Nephron (organoid): ENCODE measurements at regions not wholly inside any gene's neighbourhood (a gene's known extent, or its start where the extent isn't known, plus 50 kb on each side); places are given as distances from the start of the nearest gene placed in this dataset.

Source experiments
- H3K27ac Mint-ChIP-seq, 3 experiments: 2 replicates each; pipeline ENCODE4 v1.8.0; 2020; ENCODE audit warnings: mixed read lengths in 3 of 3, mild to moderate bottlenecking in 2 of 3, moderate library complexity in 1 of 3
- H3K27me3 Mint-ChIP-seq: 2 replicates; pipeline ENCODE4 v1.8.0; 2021; ENCODE audit warnings: low read depth, mild to moderate bottlenecking, moderate library complexity, mixed read lengths
- H3K36me3 Mint-ChIP-seq: 2 replicates; pipeline ENCODE4 v1.8.0; 2020; ENCODE audit warnings: low read depth, mixed read lengths
- H3K4me1 Mint-ChIP-seq: 2 replicates; pipeline ENCODE4 v1.8.0; 2020; ENCODE audit warnings: mixed read lengths
- H3K4me3 Mint-ChIP-seq, 3 experiments: 2 replicates each; pipeline ENCODE4 v1.8.0; 2020; ENCODE audit warnings: mild to moderate bottlenecking in 3 of 3, mixed read lengths in 3 of 3, moderate library complexity in 2 of 3
- H3K9me3 Mint-ChIP-seq: 2 replicates; pipeline ENCODE4 v1.8.0; 2020; ENCODE audit warnings: mixed read lengths
- CTCF ChIP-seq, 3 experiments: fragments of 200-600 bp; sonication (generic); IDR thresholded peaks; one replicate each; pipeline ENCODE4 v1.5.0; 2021; ENCODE audit warnings: antibody characterized with exemption in 3 of 3; ENCODE audit not compliant: unreplicated experiment in 3 of 3

- Mint-ChIP-seq H3K36me3 (no peaks in the 10 kb centered on the region), H3K4me3 (no peak overlapping the region), H3K27me3 (no peaks in the 10 kb centered on the region), H3K27ac (no peak overlapping the region), H3K4me1 (peaks cover 11% of the 10 kb centered on the region), H3K9me3 (no peaks in the 10 kb centered on the region)
- no peak for TF ChIP-seq CTCF (IDR thresholded peaks at IDR 0.05; ENCODE audit: unreplicated experiment in 3 of 3)
Measured at GRCh38 chr7:34247468-34247867, 342.1 kb downstream of the BMPER start.

GRCh38 chr7:34249192-34249591, 343.9 kb downstream of the BMPER start:
- H3K27me3 Mint-ChIP-seq: no peaks in the 10 kb centered on the region
- no peak overlapping the region for H3K4me3 Mint-ChIP-seq
- no peaks in the 10 kb centered on the region for H3K4me1 Mint-ChIP-seq
- no peaks in the 10 kb centered on the region for H3K9me3 Mint-ChIP-seq
- H3K27ac Mint-ChIP-seq: no peak overlapping the region
- no peaks in the 10 kb centered on the region for H3K36me3 Mint-ChIP-seq
- no peak for TF ChIP-seq CTCF (IDR thresholded peaks at IDR 0.05; ENCODE audit: unreplicated experiment in 3 of 3)

DNA sequence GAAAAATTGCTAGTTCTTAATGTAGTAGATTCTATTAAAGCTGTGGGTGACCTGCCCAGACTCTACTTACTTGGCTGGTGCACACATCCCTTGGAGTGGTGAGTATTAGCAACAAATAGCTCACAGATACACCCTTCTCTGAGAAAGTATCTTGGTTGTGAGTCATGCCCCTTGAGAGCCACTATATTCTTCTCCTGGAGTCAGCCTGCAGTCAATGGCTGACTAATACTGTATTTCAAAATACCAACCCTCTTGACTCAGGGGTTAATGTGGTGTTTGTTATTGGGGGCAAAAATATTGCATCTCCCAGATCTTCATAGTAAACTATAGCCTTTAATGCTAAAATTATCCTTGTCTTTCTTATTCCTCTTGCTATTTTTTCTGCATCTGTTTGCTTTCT, 354.9 kb downstream of the BMPER start:
- Mint-ChIP-seq H3K27me3 (no peaks in the 10 kb centered on the region), H3K27ac (no peak overlapping the region), H3K36me3 (no peaks in the 10 kb centered on the region), H3K4me1 (no peaks in the 10 kb centered on the region), H3K9me3 (no peaks in the 10 kb centered on the region), H3K4me3 (no peak overlapping the region)
- no peak for TF ChIP-seq CTCF (IDR thresholded peaks at IDR 0.05; ENCODE audit: unreplicated experiment in 3 of 3)

- no peak overlapping the region for H3K27ac Mint-ChIP-seq
- no peaks in the 10 kb centered on the region for H3K36me3 Mint-ChIP-seq
- no peak overlapping the region for H3K4me3 Mint-ChIP-seq
- no peaks in the 10 kb centered on the region for H3K9me3 Mint-ChIP-seq
- no peaks in the 10 kb centered on the region for H3K27me3 Mint-ChIP-seq
- H3K4me1 Mint-ChIP-seq: no peaks in the 10 kb centered on the region
- TF ChIP-seq CTCF (IDR thresholded peaks at IDR 0.05; ENCODE audit: unreplicated experiment in 3 of 3): no peak
Measured at GRCh38 chr7:34263168-34263567, 357.8 kb downstream of the BMPER start.

GRCh38 chr7:34269084-34269483, 363.7 kb downstream of the BMPER start:
- TF ChIP-seq CTCF (IDR thresholded peaks at IDR 0.05; ENCODE audit: unreplicated experiment in 3 of 3): no peak
- Mint-ChIP-seq H3K27me3 (no peaks in the 10 kb centered on the region), H3K27ac (no peak overlapping the region), H3K4me3 (no peak overlapping the region), H3K9me3 (no peaks in the 10 kb centered on the region), H3K4me1 (no peaks in the 10 kb centered on the region), H3K36me3 (no peaks in the 10 kb centered on the region)

DNA sequence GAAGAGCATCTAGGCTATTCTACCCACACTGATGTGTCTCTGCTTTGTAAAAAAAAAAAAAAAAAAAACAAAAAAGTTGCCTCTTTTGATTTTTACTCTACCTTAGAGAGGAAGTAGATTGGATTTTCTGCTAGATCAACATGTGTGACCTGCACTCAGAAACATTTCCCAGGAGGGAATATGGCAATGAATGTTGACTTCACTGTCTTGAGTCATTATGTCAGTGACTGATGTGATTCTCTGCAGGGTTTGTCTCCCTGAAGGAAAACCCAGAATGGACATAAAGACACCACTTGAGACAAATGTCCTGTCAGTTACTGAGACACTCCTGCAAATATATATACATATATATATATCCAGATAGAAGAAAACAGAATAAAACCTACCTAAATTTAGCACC, 370.3 kb downstream of the BMPER start:
- H3K27me3 Mint-ChIP-seq: no peaks in the 10 kb centered on the region
- no peak for TF ChIP-seq CTCF (IDR thresholded peaks at IDR 0.05; ENCODE audit: unreplicated experiment in 3 of 3)
- H3K27ac Mint-ChIP-seq: no peak overlapping the region
- H3K9me3 Mint-ChIP-seq: no peaks in the 10 kb centered on the region
- H3K4me3 Mint-ChIP-seq: no peak overlapping the region
- no peaks in the 10 kb centered on the region for H3K4me1 Mint-ChIP-seq
- no peaks in the 10 kb centered on the region for H3K36me3 Mint-ChIP-seq
